Stimulated activated CD8-positive, alpha-beta memory T cell treated with anti-CD3 and anti-CD28 coated beads, Interleukin-2, amount 100 ng/mL, for 48 hours (primary cell): ENCODE measurements at regions not wholly inside any gene's neighbourhood (a gene's known extent, or its start where the extent isn't known, plus 50 kb on each side); places are given as distances from the start of the nearest gene placed in this dataset.
"Not testable (repeated sequence)": the region's sequence is repeated elsewhere in the genome, so short reads cannot be mapped to it uniquely, and the experiment has no call there.

Experiments used
- DNase-seq, 2 donors: peaks; one replicate each; pipeline ENCODE4 v3.0.0-alpha.2; 2020; ENCODE audit warnings: low read depth in 2 of 2

- DNase-seq = no peak
These were observed 228.6 kb downstream of the ZNF621 start for GRCh38 chr3:40753291-40753770.

DNA sequence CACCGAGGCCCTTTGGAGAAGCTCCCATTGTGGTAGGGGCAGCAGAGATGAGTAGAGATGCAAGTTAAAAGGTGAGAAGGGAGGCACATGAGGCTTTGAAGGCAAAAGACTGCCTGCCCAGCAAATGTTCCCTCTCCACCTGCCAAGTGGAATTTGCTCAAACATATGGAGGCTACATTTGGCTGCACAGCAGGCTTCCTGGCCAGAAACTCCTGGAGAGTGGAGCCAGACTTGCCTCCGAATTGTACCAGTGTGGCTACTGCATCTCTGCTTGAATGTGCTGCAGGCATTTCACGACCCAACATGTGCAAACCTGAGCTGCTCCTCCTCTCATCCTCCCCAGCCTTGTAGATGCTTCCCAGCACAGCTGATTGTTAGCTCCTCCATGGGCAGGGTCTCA, 229.2 kb downstream of the ZNF621 start:
- no peak for DNase-seq

- no peak for DNase-seq
These were observed 230.2 kb downstream of the ZNF621 start for GRCh38 chr3:40754994-40755393.

- DNase-seq = no peak
These were observed 231.7 kb downstream of the ZNF621 start for GRCh38 chr3:40756500-40756899.

DNA sequence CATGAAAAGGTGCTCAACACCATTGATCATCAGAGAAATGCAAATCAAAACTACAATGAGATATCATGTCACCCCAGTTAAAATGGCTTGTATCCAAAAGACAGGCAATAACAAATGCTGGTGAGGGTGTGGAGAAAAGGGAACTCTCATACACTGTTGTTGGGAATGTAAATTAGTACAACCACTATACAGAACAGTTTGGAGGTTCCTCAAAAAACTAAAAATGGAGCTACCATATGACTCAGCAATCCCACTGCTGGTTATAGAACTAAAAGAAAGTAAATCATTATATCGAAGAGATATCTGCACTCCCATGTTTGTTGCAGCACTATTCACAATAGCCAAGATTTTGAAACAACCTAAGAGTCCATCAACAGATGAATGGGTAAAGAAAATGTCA, 238.0 kb downstream of the ZNF621 start:
- DNase-seq = not testable (repeated sequence)

- DNase-seq = no peak
These were observed 239.0 kb downstream of the ZNF621 start for GRCh38 chr3:40763807-40764206.

GRCh38 chr3:40764747-40765146, 240.0 kb downstream of the ZNF621 start:
- no peak for DNase-seq

DNA sequence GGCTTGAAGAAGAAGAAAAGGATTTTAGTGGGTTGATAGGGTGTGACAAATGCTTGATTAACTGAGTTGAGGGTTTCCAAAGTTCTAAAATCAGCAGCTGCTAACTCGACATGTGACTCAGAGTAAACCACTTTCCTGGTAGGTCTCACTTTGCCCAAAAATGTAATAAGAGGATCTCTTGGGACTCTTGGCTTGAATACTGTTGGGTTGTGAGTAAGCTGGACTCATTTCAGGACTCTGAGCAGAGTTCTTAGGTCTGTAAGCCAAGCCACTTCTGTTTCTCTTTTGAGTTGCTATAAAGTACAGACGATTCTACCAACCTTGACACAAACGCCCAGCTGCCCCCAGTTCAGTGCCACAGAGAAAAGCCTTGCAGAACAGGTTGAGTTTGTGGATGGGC, 241.1 kb downstream of the ZNF621 start:
- no peak for DNase-seq

DNA sequence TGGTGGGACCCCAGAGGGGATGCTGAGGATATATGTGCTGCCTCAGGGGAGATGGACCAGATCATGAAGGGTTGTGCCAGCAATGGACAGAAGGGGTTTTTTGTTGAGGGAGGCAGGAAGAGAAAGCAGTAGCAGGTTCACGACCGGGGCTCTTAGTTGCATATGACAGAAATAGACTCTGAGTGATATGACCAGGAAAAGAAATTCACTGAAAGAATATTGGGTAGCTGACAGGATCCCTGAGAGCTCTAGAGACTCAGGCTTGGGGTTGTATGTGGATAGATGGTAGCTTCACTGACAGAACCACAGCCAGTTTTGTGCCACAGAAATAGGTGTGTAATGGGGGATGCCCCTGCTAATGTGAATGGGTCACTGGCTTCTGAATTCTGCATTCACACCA, 241.6 kb downstream of the ZNF621 start:
- no peak for DNase-seq

- no peak for DNase-seq
These were observed 243.3 kb downstream of the ZNF621 start for GRCh38 chr3:40768046-40768445.

- no peak for DNase-seq
These were observed 243.8 kb downstream of the ZNF621 start for GRCh38 chr3:40768536-40768935.

DNA sequence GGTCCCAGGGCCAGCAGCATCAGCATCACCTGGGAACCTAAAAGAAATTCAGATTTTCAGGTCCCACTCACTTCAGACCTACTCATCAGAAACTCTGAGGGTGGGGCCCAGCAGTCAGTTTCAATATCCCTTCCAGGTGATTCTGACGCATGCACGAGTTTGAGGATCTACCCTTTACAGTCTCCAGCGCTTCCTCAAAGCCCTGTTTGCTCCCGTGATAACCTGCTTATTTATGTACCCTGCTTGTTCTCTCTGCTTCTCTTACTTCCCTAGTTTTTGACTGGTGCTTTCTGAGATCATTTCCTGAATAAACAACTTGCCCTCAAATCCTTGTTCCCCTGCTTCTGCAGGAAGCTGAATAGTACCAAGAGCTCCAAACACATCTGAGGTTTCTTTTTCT, 245.3 kb downstream of the ZNF621 start:
- no peak for DNase-seq

GRCh38 chr3:40771112-40771511, 246.4 kb downstream of the ZNF621 start:
- DNase-seq = no peak

- no peak for DNase-seq
These were observed 254.3 kb downstream of the ZNF621 start for GRCh38 chr3:40779039-40779438.

DNA sequence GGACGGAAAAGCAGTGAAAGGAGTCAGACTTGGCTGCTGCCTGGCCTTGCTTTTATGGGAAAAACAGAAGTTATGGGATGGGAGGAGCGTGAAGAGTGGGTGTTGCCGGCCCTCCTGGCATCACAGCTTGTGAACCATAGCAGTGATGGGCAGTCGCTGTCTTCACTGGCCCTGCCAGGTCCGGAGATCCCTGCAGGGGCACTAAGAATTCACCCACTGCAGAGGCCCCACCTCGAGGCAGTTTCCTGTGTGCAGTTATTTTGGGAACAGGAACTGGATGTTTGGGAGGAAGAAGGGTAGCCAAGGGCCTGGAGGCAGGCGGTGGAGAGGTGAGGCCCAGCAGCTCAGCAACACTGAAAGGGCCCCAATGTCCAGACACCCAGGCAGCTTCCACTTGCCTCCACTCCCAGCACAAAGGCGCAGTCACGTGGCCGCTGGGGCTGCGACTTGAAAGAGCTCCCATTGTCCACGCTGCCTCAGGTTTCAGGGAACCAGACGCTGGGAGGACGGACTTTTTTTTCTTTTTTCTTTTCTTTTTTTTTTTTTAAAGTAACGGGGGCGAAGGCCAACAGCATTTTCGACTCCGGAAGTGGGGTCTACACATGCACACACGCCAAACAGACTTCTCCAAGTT, 255.6 kb downstream of the ZNF621 start:
- no peak for DNase-seq

- no peak for DNase-seq
These were observed 256.2 kb downstream of the ZNF621 start for GRCh38 chr3:40780925-40781406.

DNA sequence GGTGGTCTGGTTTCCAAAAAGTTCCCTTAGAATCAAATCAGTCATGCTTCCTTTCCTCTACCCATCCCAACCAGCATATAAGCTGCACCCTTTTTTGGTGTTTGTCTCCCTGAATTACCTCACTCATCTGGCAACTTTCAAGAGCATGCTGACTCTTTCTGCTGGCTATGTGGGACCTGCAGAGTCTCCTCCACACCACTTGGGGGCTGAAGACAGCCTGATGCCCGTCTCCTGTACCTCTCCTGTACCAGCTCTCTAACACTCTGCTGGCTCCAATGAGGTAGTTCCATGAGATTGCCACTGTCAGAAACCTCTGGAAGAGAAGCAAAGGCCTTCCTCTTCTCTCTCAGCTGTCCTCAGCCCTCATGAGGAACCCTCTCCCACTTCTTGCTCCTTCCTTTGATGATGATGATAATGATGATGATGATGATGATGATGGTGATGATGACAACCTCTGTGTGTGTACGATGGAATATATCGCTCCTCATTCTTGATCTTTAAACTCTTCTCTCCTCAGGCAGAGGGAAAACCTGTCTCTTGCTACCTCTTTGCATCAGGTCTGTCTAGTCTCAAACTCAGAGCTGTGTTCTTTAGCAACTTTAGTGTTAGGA, 257.5 kb downstream of the ZNF621 start:
- DNase-seq = no peak

GRCh38 chr3:40790746-40791145, 266.0 kb downstream of the ZNF621 start:
- no peak for DNase-seq

GRCh38 chr3:40793730-40794129, 269.0 kb downstream of the ZNF621 start:
- DNase-seq = no peak

DNA sequence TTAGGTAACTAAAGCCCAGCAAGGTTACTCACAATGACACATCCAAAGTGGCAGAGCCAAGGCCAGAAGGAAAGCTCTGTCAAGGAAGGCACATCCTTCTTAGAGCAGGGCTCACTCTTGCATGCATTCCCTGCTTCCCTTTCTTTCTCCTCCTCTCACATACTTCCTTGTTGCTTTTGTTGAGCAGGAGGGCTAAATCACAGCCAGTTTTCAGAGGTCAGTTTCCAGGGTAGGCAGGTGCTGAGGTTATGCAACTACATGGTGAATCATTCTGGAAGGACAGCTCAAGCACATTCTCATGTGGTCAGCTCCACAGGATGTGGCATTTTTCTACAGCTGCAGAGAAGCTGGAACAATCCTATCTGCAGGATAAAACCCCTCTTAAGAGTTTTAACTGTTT, 275.6 kb downstream of the ZNF621 start:
- DNase-seq = no peak

DNA sequence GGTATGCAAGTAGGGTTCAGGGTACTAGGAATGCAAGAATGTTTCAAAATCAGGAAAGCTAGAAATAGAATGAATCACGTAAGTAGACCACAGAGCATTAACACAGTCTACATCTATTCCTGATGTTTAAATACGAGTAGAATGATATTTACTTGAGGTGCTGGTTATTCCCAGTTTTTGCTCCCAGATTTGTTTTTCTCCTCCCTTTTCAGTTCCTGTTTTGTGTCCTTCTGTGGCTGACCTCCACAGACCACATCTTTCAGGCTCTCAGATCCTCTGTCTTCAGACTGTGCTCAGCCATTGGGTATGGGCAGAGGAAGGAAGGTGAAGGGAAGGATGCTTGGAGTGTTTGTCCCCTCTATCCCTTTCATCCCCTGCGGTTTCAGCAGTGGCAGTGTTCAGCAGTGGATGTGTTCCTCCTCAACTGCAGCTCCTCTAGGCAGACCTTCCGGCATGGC, 276.6 kb downstream of the ZNF621 start:
- no peak for DNase-seq

DNA sequence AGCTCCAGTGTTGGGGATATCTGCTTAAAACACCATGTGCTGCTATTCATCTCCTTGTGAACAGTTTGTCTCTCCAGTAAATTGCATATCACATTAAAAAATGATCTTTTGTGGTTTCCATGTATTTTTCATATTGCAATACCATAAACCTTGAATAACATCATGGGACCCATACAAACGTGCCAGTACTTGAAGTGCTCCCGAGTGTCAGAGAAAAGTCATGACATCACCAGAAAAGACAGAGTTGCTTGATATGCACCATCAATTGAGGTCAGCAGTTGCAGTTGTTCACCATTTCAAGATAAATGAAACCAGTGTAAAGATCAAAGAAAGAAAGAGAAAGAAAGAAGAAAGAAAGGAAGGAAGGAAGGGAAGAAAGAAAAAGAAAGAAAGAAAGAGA, 278.6 kb downstream of the ZNF621 start:
- DNase-seq = no peak

DNA sequence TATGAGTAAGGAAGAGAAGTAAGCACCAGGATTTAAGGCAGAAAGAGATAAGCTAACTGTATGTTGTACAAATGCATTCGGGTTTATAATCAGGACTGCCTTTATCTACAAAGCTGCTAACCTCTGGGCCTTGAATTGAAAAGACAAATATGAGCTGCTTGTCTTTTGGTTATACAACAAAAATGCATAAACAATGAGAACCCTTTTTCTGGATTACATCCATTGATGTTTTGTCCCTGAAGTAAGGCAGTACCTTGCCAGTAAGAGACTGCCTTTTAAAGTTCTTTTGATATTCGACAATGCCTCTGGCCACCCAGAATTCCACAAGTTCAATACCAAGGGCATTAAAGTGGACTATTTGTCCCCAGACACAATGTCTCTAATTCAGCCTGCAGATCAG, 280.7 kb downstream of the ZNF621 start:
- DNase-seq = no peak

GRCh38 chr3:40810813-40811212, 286.1 kb downstream of the ZNF621 start:
- no peak for DNase-seq
